GM12878 (cell line): ENCODE measurements at regions not wholly inside any gene's neighbourhood (a gene's known extent, or its start where the extent isn't known, plus 50 kb on each side); places are given as distances from the start of the nearest gene placed in this dataset.

ENCODE experiments used
- ATAC-seq: fragments of 200-7000 bp; cut with Tn5 transposase; 3 replicates; pipeline ENCODE4 v1.9.1; 2020; ENCODE audit warnings: mild to moderate bottlenecking, moderate library complexity
- BruUV-seq: library from RNA; stranded (reverse); fragments of 400-500 nt; replicated peaks from 2 replicates; lab custom pipeline; 2021; lab: Mats Ljungman, UMichigan
- CTCF ChIA-PET: fragments of 300-600 bp; sonication (Branson Sonifier 250); formaldehyde crosslinking; extraction: SDS; loops from one replicate; lab custom pipeline; 2021; ENCODE audit warnings: inconsistent platforms; lab: Yijun Ruan, JAX
- POLR2A ChIA-PET: fragments of 350-600 bp; formaldehyde crosslinking; extraction: SDS; loops from one replicate; lab custom pipeline; 2021; ENCODE audit warnings: inconsistent platforms; lab: Charles Lee
- RAD21 ChIA-PET: fragments of 300-600 bp; sonication (Branson Sonifier 250); formaldehyde crosslinking; loops from one replicate; lab custom pipeline; 2023; ENCODE audit warnings: antibody characterized with exemption; ENCODE audit not compliant: unreplicated experiment; lab: Charles Lee
- SMC1A ChIA-PET: fragments of 300-600 bp; sonication (Branson Sonifier 250); formaldehyde crosslinking; loops from one replicate; lab custom pipeline; 2023; ENCODE audit not compliant: unreplicated experiment, uncharacterized antibody; lab: Charles Lee
- DNase-seq: peaks from one replicate; pipeline ENCODE4 v3.0.0-alpha.2; 2011; ENCODE audit warnings: low read depth, low spot score
- FAIRE-seq: peaks from 3 replicates; lab custom pipeline; 2011; peaks lifted over from hg19 to GRCh38; lab: Jason Lieb, UNC
- H2AFZ ChIP-seq: 2 replicates; pipeline ENCODE4 v1.6.0; 2011; ENCODE audit warnings: low read depth, low read length, control low read depth; ENCODE audit not compliant: control insufficient read depth
- H3K27ac ChIP-seq: 2 replicates; pipeline ENCODE4 v1.5.1; 2011; ENCODE audit warnings: control low read depth; ENCODE audit not compliant: control insufficient read depth, insufficient read depth
- H3K27me3 ChIP-seq, 2 experiments: replicated peaks in 1 of 2; 2 replicates each; pipeline versions ENCODE4 v1.6.0 to v1.6.1; 2011; ENCODE audit warnings: low read length in 1 of 2; ENCODE audit not compliant: control insufficient read depth in 2 of 2, insufficient read depth in 2 of 2
- H3K36me3 ChIP-seq, 2 experiments: 2 replicates each; pipeline ENCODE4 v1.5.1; 2011; ENCODE audit warnings: low read length in 1 of 2; ENCODE audit not compliant: control insufficient read depth in 2 of 2, insufficient read depth in 2 of 2
- H3K4me1 ChIP-seq: 2 replicates; pipeline ENCODE4 v1.6.1; 2011; ENCODE audit warnings: mild to moderate bottlenecking, low read length, moderate library complexity, mixed read lengths; ENCODE audit not compliant: control insufficient read depth, insufficient read depth
- H3K4me2 ChIP-seq: 2 replicates; pipeline ENCODE4 v1.6.0; 2011; ENCODE audit warnings: control low read depth; ENCODE audit not compliant: control insufficient read depth, insufficient read depth
- H3K4me3 ChIP-seq: fragments of 200-600 bp; sonication (generic); 2 replicates; pipeline ENCODE4 v1.5.1; 2016
- H3K79me2 ChIP-seq: 2 replicates; pipeline ENCODE4 v1.6.0; 2011; ENCODE audit warnings: low read length; ENCODE audit not compliant: control insufficient read depth, insufficient read depth
- H3K9ac ChIP-seq: 2 replicates; pipeline ENCODE4 v1.8.0; 2011; ENCODE audit warnings: low read length, control low read depth, mixed read lengths; ENCODE audit not compliant: control insufficient read depth, insufficient read depth
- H3K9me3 ChIP-seq: replicated peaks from 3 replicates; pipeline ENCODE4 v1.5.1; 2011; ENCODE audit warnings: mild to moderate bottlenecking, low read length; ENCODE audit not compliant: control insufficient read depth, insufficient read depth
- H4K20me1 ChIP-seq: 2 replicates; pipeline ENCODE4 v1.6.0; 2011; ENCODE audit not compliant: control insufficient read depth, insufficient read depth
- BRCA1 ChIP-seq: IDR thresholded peaks from 2 replicates; pipeline ENCODE4 v1.6.1; 2011; ENCODE audit warnings: low read depth, low read length, improper control_type of control experiment
- CHD4 ChIP-seq: fragments of 200-600 bp; sonication (generic); IDR thresholded peaks from 2 replicates; pipeline ENCODE4 v1.6.1; 2016; ENCODE audit warnings: mild to moderate bottlenecking
- CTCF ChIP-seq, 3 experiments: IDR thresholded peaks in 2 of 3; conservative IDR thresholded peaks in 1 of 3; 2 replicates each; pipeline ENCODE4 v1.5.1; 2011; ENCODE audit warnings: low read depth in 3 of 3, low read length in 3 of 3, mild to moderate bottlenecking in 3 of 3, control low read depth in 2 of 3, moderate library complexity in 2 of 3, inconsistent platforms in 1 of 3, mixed read lengths in 1 of 3; ENCODE audit not compliant: control insufficient read depth in 2 of 3, insufficient read depth in 1 of 3; ENCODE audit errors: extremely low read depth in 1 of 3
- EP300 ChIP-seq, 2 experiments: fragments of 150-350 bp in 1 of 2; IDR thresholded peaks; 2 replicates each; pipeline ENCODE4 v1.6.1; 2011 to 2012; ENCODE audit warnings: low read depth in 2 of 2, low read length in 2 of 2, borderline replicate concordance in 1 of 2, improper control_type of control experiment in 1 of 2, inconsistent platforms in 1 of 2; ENCODE audit not compliant: control insufficient read depth in 1 of 2
- ETV6 ChIP-seq, 2 experiments: fragments of 450-650 bp in 1 of 2; IDR thresholded peaks in 1 of 2; conservative IDR thresholded peaks in 1 of 2; 2 replicates each; pipeline ENCODE4 v1.6.1; 2014; ENCODE audit warnings: antibody characterized with exemption in 1 of 2, borderline replicate concordance in 1 of 2, low read depth in 1 of 2, mild to moderate bottlenecking in 1 of 2, moderate library complexity in 1 of 2
- EZH2 ChIP-seq: IDR thresholded peaks from 2 replicates; pipeline ENCODE4 v1.6.1; 2012; ENCODE audit warnings: low read depth, mild to moderate bottlenecking, control low read depth, inconsistent platforms, low read length, borderline replicate concordance; ENCODE audit not compliant: control insufficient read depth
- SKIL ChIP-seq: fragments of 450-650 bp; IDR thresholded peaks from 2 replicates; pipeline ENCODE4 v1.6.1; 2017; ENCODE audit warnings: mild to moderate bottlenecking, low read depth, inconsistent platforms; ENCODE audit not compliant: poor library complexity, severe bottlenecking
- ZBTB40 ChIP-seq: fragments of 450-650 bp; IDR thresholded peaks from 2 replicates; pipeline ENCODE4 v1.6.1; 2016; ENCODE audit warnings: mild to moderate bottlenecking, moderate library complexity, borderline replicate concordance
- WGBS: methylation state at CpG from one replicate; pipeline ENCODE4 v1.1.6; 2016; ENCODE audit warnings: low lambda C conversion rate; ENCODE audit not compliant: insufficient replicate concordance, insufficient coverage; ENCODE audit errors: missing lambda C conversion rate; 5-methylcytosine and 5-hydroxymethylcytosine counted together
- in situ Hi-C: fragments of 300-500 bp; cut with MboI; formaldehyde crosslinking; loops from 9 replicates; pipeline ENCODE4 v1.14.3; 2018; ENCODE audit warnings: mixed read lengths
- intact Hi-C: fragments of 100-400 bp; cut with micrococcal nuclease; formaldehyde crosslinking; loops from one replicate; pipeline ENCODE4 v1.14.2; 2022; ENCODE audit not compliant: unreplicated experiment

- TF ChIP-seq EP300 (IDR thresholded peaks at IDR 0.05; ENCODE audit: borderline replicate concordance in 1 of 2, control insufficient read depth in 1 of 2, low read depth in 2 of 2, low read length in 2 of 2) (no peak), CHD4 (no peak)
Measured at GRCh38 chr4:100581337-100581736, 63.5 kb upstream of the EMCN start (continued).

GRCh38 chr4:100576570-100576969 lies 58.7 kb upstream of the EMCN start:
- Histone ChIP-seq H3K4me3 (no peak overlapping the region), H3K9ac (no peak overlapping the region), H4K20me1 (no peaks in the 10 kb centered on the region), H3K79me2 (no peaks in the 10 kb centered on the region), H3K36me3 (no peaks in the 10 kb centered on the region), H3K27ac (no peak overlapping the region), H2AFZ (no peak overlapping the region)
- CTCF ChIA-PET, result no interaction called here
- no peak for DNase-seq
- TF ChIP-seq CTCF (IDR thresholded peaks at IDR 0.05 in 2 of 3, conservative IDR thresholded peaks at IDR 0.05 in 1 of 3; ENCODE audit: control insufficient read depth in 2 of 3, extremely low read depth in 1 of 3, insufficient read depth in 1 of 3, low read depth in 3 of 3, low read length in 3 of 3) (0 out of 6 replicates have a peak, but pooled peaks of 1 of the 3 experiments have one; percentile 10), SKIL (no peak), ZBTB40 (no peak), ETV6 (conservative IDR thresholded peaks at IDR 0.05 in 1 of 2, IDR thresholded peaks at IDR 0.05 in 1 of 2; ENCODE audit: borderline replicate concordance in 1 of 2, low read depth in 1 of 2) (no peak), BRCA1 (no peak), EZH2 (no peak)
- TF ChIP-seq, all 136 proteins: peak for 1
- Histone ChIP-seq H3K9me3 (no peaks in the 10 kb centered on the region), H3K4me2 (no peak overlapping the region), H3K27me3 (no peaks in the 10 kb centered on the region), H3K4me1 (no peaks in the 10 kb centered on the region)
- WGBS, result 47% methylated on average over 3 of the region's 3 CpGs
- ATAC-seq, result peak; percentile 41; the same call in 2 of the 3 replicates
- BruUV-seq, result no TSS peak
- in situ Hi-C loops, result no loop called here
- ChIA-PET SMC1A (no interaction called here), RAD21 (no interaction called here), POLR2A (no interaction called here)
- intact Hi-C loops, result no loop called here
- no peak for FAIRE-seq
